Breast epithelium (tissue), 4 donors: ENCODE measurements at regions not wholly inside any gene's neighbourhood (a gene's known extent, or its start where the extent isn't known, plus 50 kb on each side); places are given as distances from the start of the nearest gene placed in this dataset.
A peak's percentile ranks its signal among the peaks of the same experiment; 100 is the strongest.

Experiments
- DNase-seq, 2 donors: peaks; one replicate each; pipeline ENCODE4 v3.0.0-alpha.2; 2019; ENCODE audit warnings: low spot score in 2 of 2
- H3K27ac ChIP-seq, 2 donors: fragments of 200-600 bp; sonication (generic) in 1 of 2; one replicate each; pipeline ENCODE4 v1.5.1; 2016 to 2019; ENCODE audit warnings: mild to moderate bottlenecking in 1 of 2
- H3K27me3 ChIP-seq, 2 donors: fragments of 200-600 bp; sonication (generic) in 1 of 2; one replicate each; pipeline versions ENCODE4 v1.5.1 to v1.6.0; 2017 to 2019; ENCODE audit warnings: control low read depth in 1 of 2, mild to moderate bottlenecking in 1 of 2
- H3K36me3 ChIP-seq: fragments of 200-600 bp; one replicate; pipeline ENCODE4 v1.5.1; 2019
- H3K4me1 ChIP-seq, 2 donors: fragments of 200-600 bp; sonication (generic); one replicate each; pipeline ENCODE4 v1.5.1; 2016 to 2019; ENCODE audit warnings: control low read depth in 1 of 2
- H3K4me3 ChIP-seq, 3 donors: fragments of 200-600 bp; sonication (generic); 1 replicate in 2 of 3; 2 replicates in 1 of 3; pipeline ENCODE4 v1.5.1; 2016 to 2019; ENCODE audit warnings: mild to moderate bottlenecking in 3 of 3, moderate library complexity in 2 of 3
- H3K9me3 ChIP-seq, 2 donors: fragments of 200-600 bp; sonication (generic) in 1 of 2; one replicate each; pipeline ENCODE4 v1.5.1; 2016 to 2019; ENCODE audit warnings: control low read depth in 1 of 2
- POLR2A ChIP-seq: fragments of 450-650 bp; IDR thresholded peaks from one replicate; pipeline ENCODE4 v1.6.1; 2016; ENCODE audit warnings: antibody characterized with exemption, mild to moderate bottlenecking, moderate library complexity
- POLR2AphosphoS5 ChIP-seq, 3 donors: sonication (generic); formaldehyde crosslinking; IDR thresholded peaks; one replicate each; pipeline ENCODE4 v1.6.1; 2017; ENCODE audit warnings: antibody characterized with exemption in 3 of 3
- intact Hi-C: fragments of 100-400 bp; cut with DNase I; formaldehyde crosslinking; loops from one replicate; pipeline ENCODE4 v1.15.1; 2023; ENCODE audit warnings: low total_unique reads
- TF ChIP-seq, protein P1 (sequence below), 3 donors: fragments of 450-650 bp; IDR thresholded peaks; one replicate each; pipeline ENCODE4 v1.5.1; 2016 to 2017; ENCODE audit warnings: antibody characterized with exemption in 3 of 3, mild to moderate bottlenecking in 3 of 3, moderate library complexity in 3 of 3

- Histone ChIP-seq H3K9me3 (no peaks in the 10 kb centered on the region), H3K4me3 (no peak overlapping the region), H3K4me1 (no peaks in the 10 kb centered on the region), H3K27me3 (no peaks in the 10 kb centered on the region), H3K36me3 (no peaks in the 10 kb centered on the region), H3K27ac (no peak overlapping the region)
- TF ChIP-seq, protein P1, sequence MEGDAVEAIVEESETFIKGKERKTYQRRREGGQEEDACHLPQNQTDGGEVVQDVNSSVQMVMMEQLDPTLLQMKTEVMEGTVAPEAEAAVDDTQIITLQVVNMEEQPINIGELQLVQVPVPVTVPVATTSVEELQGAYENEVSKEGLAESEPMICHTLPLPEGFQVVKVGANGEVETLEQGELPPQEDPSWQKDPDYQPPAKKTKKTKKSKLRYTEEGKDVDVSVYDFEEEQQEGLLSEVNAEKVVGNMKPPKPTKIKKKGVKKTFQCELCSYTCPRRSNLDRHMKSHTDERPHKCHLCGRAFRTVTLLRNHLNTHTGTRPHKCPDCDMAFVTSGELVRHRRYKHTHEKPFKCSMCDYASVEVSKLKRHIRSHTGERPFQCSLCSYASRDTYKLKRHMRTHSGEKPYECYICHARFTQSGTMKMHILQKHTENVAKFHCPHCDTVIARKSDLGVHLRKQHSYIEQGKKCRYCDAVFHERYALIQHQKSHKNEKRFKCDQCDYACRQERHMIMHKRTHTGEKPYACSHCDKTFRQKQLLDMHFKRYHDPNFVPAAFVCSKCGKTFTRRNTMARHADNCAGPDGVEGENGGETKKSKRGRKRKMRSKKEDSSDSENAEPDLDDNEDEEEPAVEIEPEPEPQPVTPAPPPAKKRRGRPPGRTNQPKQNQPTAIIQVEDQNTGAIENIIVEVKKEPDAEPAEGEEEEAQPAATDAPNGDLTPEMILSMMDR (IDR thresholded peaks at IDR 0.05), result no peak
- TF ChIP-seq POLR2AphosphoS5 (IDR thresholded peaks at IDR 0.05), result no peak
- no peak for TF ChIP-seq POLR2A
- intact Hi-C loops, result no loop called here
- no peak for DNase-seq
Observed at GRCh38 chr1:56327195-56327594, 252.2 kb downstream of the PLPP3 start.

- H3K9me3 ChIP-seq, result no peaks in the 10 kb centered on the region
- no peaks in the 10 kb centered on the region for H3K4me1 ChIP-seq
- intact Hi-C loops, result no loop called here
- H3K36me3 ChIP-seq, result no peaks in the 10 kb centered on the region
- no peak overlapping the region for H3K27ac ChIP-seq
- TF ChIP-seq POLR2A (no peak), POLR2AphosphoS5 (IDR thresholded peaks at IDR 0.05) (no peak)
- TF ChIP-seq, protein P1 (IDR thresholded peaks at IDR 0.05), result no peak
- no peak overlapping the region for H3K4me3 ChIP-seq
- no peak for DNase-seq
- no peaks in the 10 kb centered on the region for H3K27me3 ChIP-seq
Observed at GRCh38 chr1:56326056-56326455, 253.3 kb downstream of the PLPP3 start.

DNA sequence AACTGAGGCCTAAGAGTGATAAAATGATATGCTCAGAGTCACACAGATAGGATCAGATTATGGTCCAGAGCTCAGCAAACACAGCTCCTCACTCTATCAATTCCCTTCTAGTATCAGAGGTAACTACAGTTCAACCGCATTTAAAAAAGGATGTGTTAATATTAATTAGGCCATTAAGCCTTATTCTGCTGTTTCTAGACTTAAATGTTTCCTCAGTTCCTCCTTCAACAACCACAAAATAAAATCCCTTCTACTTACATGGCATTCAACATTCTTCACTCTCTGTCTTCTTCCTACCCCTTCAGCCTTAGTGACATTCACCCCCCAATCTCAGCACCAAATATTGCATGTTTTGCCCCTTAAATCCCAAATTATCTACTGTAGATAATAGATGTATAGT is 254.9 kb downstream of the PLPP3 start:
- Histone ChIP-seq H3K27me3 (no peaks in the 10 kb centered on the region), H3K4me3 (no peak overlapping the region), H3K4me1 (no peaks in the 10 kb centered on the region), H3K9me3 (no peaks in the 10 kb centered on the region), H3K27ac (no peak overlapping the region), H3K36me3 (no peaks in the 10 kb centered on the region)
- DNase-seq, result no peak
- intact Hi-C loops, result no loop called here
- TF ChIP-seq POLR2A, result no peak
- TF ChIP-seq, protein P1 (IDR thresholded peaks at IDR 0.05), result no peak
- no peak for TF ChIP-seq POLR2AphosphoS5 (IDR thresholded peaks at IDR 0.05)

GRCh38 chr1:56322211-56322610 is 257.2 kb downstream of the PLPP3 start:
- Histone ChIP-seq H3K4me1 (no peaks in the 10 kb centered on the region), H3K9me3 (no peaks in the 10 kb centered on the region), H3K36me3 (no peaks in the 10 kb centered on the region), H3K27me3 (no peaks in the 10 kb centered on the region), H3K27ac (peak overlapping the region in 1 of 2 donors; percentile 33), H3K4me3 (no peak overlapping the region)
- TF ChIP-seq, protein P1 (IDR thresholded peaks at IDR 0.05), result no peak
- TF ChIP-seq POLR2AphosphoS5 (IDR thresholded peaks at IDR 0.05), result no peak
- TF ChIP-seq POLR2A, result no peak
- intact Hi-C loops, result no loop called here
- peak in 1 of 2 donors; percentile 39 for DNase-seq

GRCh38 chr1:56321150-56321490 is 258.2 kb downstream of the PLPP3 start:
- no peak for DNase-seq
- Histone ChIP-seq H3K27ac (peak overlapping the region in 1 of 2 donors; percentile 15), H3K36me3 (no peaks in the 10 kb centered on the region), H3K27me3 (no peaks in the 10 kb centered on the region), H3K4me3 (no peak overlapping the region), H3K4me1 (no peaks in the 10 kb centered on the region), H3K9me3 (no peaks in the 10 kb centered on the region)
- intact Hi-C loops, result no loop called here
- TF ChIP-seq, protein P1 (IDR thresholded peaks at IDR 0.05), result no peak
